ENCODE measurements at regions not wholly inside any gene's neighbourhood (a gene's known extent, or its start where the extent isn't known, plus 50 kb on each side); places are given as distances from the start of the nearest gene placed in this dataset.

DNA sequence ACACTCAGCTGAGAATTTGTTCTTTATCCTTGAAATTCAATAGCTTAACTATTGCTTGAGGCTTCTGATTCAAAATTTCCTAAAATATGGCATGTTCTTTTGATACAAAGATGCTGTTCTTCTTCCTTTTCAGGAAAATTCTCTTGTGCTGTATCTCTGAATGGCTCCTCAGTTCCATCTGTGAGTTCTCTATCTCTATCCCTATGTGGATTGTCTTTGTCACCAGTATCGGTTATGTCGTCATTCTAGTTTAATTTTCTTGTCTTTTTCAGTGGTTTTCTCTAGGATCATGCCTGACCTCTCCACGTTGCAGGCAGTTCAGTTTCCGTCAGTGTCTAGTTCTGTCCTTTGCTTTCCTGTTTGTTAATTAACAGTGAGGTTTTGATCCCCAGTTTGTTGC is 104.6 kb upstream of the GJB6 start:
- DNase-seq (no peak), ATAC-seq (ENCODE audit: low read depth) (no peak)
- Histone ChIP-seq H4K5ac (ENCODE audit: low read depth, low read length) (no peak overlapping the region), H3K4ac (ENCODE audit: low read depth, low read length) (no peak overlapping the region), H4K8ac (ENCODE audit: low read depth in 2 of 2, low read length in 2 of 2) (no peak overlapping the region), H3K9ac (ENCODE audit: low read depth, low read length) (no peak overlapping the region), H3K4me2 (ENCODE audit: low read depth, low read length) (no peak overlapping the region), H3K18ac (ENCODE audit: low read depth, low read length) (no peak overlapping the region), H3K27me3 (ENCODE audit: control insufficient read depth, insufficient read depth, low read length) (peaks cover 33% of the 10 kb centered on the region), H3K14ac (replicated peaks; ENCODE audit: low read depth, low read length) (no peak overlapping the region), H4K20me1 (ENCODE audit: insufficient read depth, low read length) (no peaks in the 10 kb centered on the region), H2AK5ac (ENCODE audit: low read depth, low read length) (no peak overlapping the region), H3K4me3 (ENCODE audit: insufficient read depth, low read depth, low read length) (no peak overlapping the region), H2AFZ (replicated peaks; ENCODE audit: low read length, poor library complexity) (no peak overlapping the region), H3K23ac (ENCODE audit: low read depth, low read length) (no peak overlapping the region), H2AK9ac (replicated peaks; ENCODE audit: low read depth, low read length, poor library complexity) (no peak overlapping the region), H3K4me1 (ENCODE audit: control insufficient read depth, insufficient read depth, low read length) (0 out of 2 replicates have a peak, but pooled peaks cover 2% of the 10 kb centered on the region), H3K79me1 (ENCODE audit: low read depth in 1 of 2, low read length in 2 of 2) (no peaks in the 10 kb centered on the region), H3K56ac (ENCODE audit: extremely low read depth, insufficient read depth, low read length) (no peak overlapping the region), H3K27ac (ENCODE audit: insufficient read depth, low read length) (no peak overlapping the region), H2BK20ac (ENCODE audit: low read depth, low read length) (no peak overlapping the region), H3K9me3 (ENCODE audit: control insufficient read depth, insufficient read depth, low read length) (no peaks in the 10 kb centered on the region; the same call in 1 of the 2 replicates), H4K91ac (ENCODE audit: insufficient read depth, low read depth, low read length) (no peak overlapping the region), H2BK120ac (ENCODE audit: low read depth, low read length) (no peak overlapping the region), H3K36me3 (ENCODE audit: control insufficient read depth, insufficient read depth, low read length) (no peaks in the 10 kb centered on the region), H2BK15ac (ENCODE audit: low read depth, low read length) (no peak overlapping the region), H3K9me1 (ENCODE audit: insufficient read depth, low read length) (peaks cover 4% of the 10 kb centered on the region; the same call in 1 of the 2 replicates), H2BK5ac (ENCODE audit: low read depth, low read length, poor library complexity, severe bottlenecking) (no peak overlapping the region)
- intact Hi-C loops (cut with micrococcal nuclease), result no loop called here
- ChIA-PET CTCF (no interaction called here), POLR2A (ENCODE audit: unreplicated experiment) (no interaction called here)
- in situ Hi-C loops (cut with MboI; ENCODE audit: low sequenced_read_pairs), result no loop called here
- WGBS, 2 experiments (ENCODE audit: extremely low coverage in 2 of 2, insufficient read length in 1 of 2), result no CpG with 5 or more reads among the region's 4 CpGs
- TF ChIP-seq FOS (IDR thresholded peaks at IDR 0.05; ENCODE audit: low read depth, low read length), result no peak
- no peak for TF ChIP-seq POLR2A (IDR thresholded peaks at IDR 0.05; ENCODE audit: low read depth, low read length)
- TF ChIP-seq RCOR1 (IDR thresholded peaks at IDR 0.05; ENCODE audit: insufficient replicate concordance, low read length), result no peak
- TF ChIP-seq CEBPB (IDR thresholded peaks at IDR 0.05; ENCODE audit: low read depth, low read length), result no peak
- no peak for TF ChIP-seq RFX5 (IDR thresholded peaks at IDR 0.05; ENCODE audit: low read depth, low read length)
- no peak for TF ChIP-seq MAZ (IDR thresholded peaks at IDR 0.05; ENCODE audit: borderline replicate concordance, low read depth, low read length)
- BruUV-seq (replicated peaks), result no TSS peak
- dilution Hi-C loops (cut with HindIII; ENCODE audit: low sequenced_read_pairs, unreplicated experiment), result no loop called here
